Chondrocyte (in vitro differentiated cells): ENCODE measurements at regions not wholly inside any gene's neighbourhood (a gene's known extent, or its start where the extent isn't known, plus 50 kb on each side); places are given as distances from the start of the nearest gene placed in this dataset.

Experiments
- DNase-seq: peaks from one replicate; pipeline ENCODE4 v3.0.0; 2021; ENCODE audit warnings: mixed read lengths, low spot score
- H3K27ac Mint-ChIP-seq: one replicate; pipeline ENCODE4 v1.8.0; 2021; ENCODE audit warnings: mild to moderate bottlenecking, moderate library complexity, mixed read lengths; ENCODE audit not compliant: unreplicated experiment
- H3K27me3 Mint-ChIP-seq: 2 replicates; pipeline ENCODE4 v1.8.0; 2021; ENCODE audit warnings: low read depth, mixed read lengths
- H3K36me3 Mint-ChIP-seq: 2 replicates; pipeline ENCODE4 v1.8.0; 2021; ENCODE audit warnings: low read depth, mixed read lengths
- H3K4me1 Mint-ChIP-seq: 2 replicates; pipeline ENCODE4 v1.8.0; 2021; ENCODE audit warnings: low read depth, mild to moderate bottlenecking, mixed read lengths
- H3K4me3 Mint-ChIP-seq: one replicate; pipeline ENCODE4 v1.8.0; 2021; ENCODE audit warnings: mild to moderate bottlenecking, moderate library complexity, mixed read lengths; ENCODE audit not compliant: unreplicated experiment
- H3K9me3 Mint-ChIP-seq: 2 replicates; pipeline ENCODE4 v1.8.0; 2021; ENCODE audit warnings: low read depth, mixed read lengths
- CTCF ChIP-seq: fragments of 200-600 bp; sonication (generic); IDR thresholded peaks from 2 replicates; pipeline ENCODE4 v1.5.0; 2021; ENCODE audit warnings: antibody characterized with exemption, mild to moderate bottlenecking, moderate library complexity

DNA sequence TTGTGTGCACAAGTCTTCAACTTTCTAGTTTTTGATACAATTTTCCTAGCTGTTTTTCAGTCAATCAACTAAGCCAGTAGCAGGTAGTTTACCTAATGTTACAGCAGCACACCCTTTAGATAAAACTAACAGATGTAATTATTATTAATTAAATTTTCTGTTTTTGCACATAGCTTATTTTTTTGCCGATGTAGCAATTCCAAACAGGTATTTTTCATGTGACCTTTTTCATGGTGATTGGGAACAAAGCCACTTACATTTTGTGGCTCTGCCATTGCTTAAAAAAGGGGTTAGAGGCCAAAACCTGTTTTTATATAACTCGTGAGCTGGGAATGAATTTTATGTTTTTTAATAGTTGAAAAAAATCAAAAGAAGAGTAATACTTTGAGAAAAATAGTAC is 724.5 kb downstream of the FAM181B start:
- no peaks in the 10 kb centered on the region for H3K27me3 Mint-ChIP-seq
- no peak for TF ChIP-seq CTCF
- no peaks in the 10 kb centered on the region for H3K9me3 Mint-ChIP-seq
- DNase-seq = no peak
- no peak overlapping the region for H3K27ac Mint-ChIP-seq
- H3K4me3 Mint-ChIP-seq = no peak overlapping the region
- H3K4me1 Mint-ChIP-seq = peaks cover 9% of the 10 kb centered on the region
- no peaks in the 10 kb centered on the region for H3K36me3 Mint-ChIP-seq

DNA sequence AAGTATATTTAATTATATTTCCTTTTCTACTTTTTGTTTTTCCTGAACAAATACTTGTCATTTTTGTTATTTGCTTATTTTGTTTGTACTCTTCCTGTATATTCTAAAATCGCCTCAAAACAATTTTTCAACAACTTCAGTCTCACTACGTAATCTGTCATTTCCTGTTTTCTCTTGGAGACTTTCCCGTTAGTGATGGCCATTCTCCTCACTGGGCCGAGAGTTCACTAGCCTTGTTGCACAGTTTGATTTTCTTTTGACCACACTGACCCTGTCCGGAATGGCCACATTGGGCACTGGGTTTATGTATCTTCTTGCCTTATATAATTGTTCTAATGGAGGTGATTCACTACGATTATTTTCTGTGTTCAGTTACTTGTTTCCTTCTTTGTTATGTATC is 726.1 kb downstream of the FAM181B start:
- DNase-seq = no peak
- Mint-ChIP-seq H3K4me1 (peaks cover 21% of the 10 kb centered on the region), H3K4me3 (no peak overlapping the region), H3K27me3 (no peaks in the 10 kb centered on the region), H3K9me3 (no peaks in the 10 kb centered on the region), H3K27ac (no peak overlapping the region), H3K36me3 (no peaks in the 10 kb centered on the region)
- TF ChIP-seq CTCF = no peak

GRCh38 chr11:82004537-82005213 is 729.0 kb downstream of the FAM181B start:
- H3K27ac Mint-ChIP-seq = no peak overlapping the region
- no peaks in the 10 kb centered on the region for H3K9me3 Mint-ChIP-seq
- H3K4me3 Mint-ChIP-seq = no peak overlapping the region
- peaks cover 21% of the 10 kb centered on the region for H3K4me1 Mint-ChIP-seq
- no peaks in the 10 kb centered on the region for H3K36me3 Mint-ChIP-seq
- TF ChIP-seq CTCF = no peak
- DNase-seq = no peak
- no peaks in the 10 kb centered on the region for H3K27me3 Mint-ChIP-seq

DNA sequence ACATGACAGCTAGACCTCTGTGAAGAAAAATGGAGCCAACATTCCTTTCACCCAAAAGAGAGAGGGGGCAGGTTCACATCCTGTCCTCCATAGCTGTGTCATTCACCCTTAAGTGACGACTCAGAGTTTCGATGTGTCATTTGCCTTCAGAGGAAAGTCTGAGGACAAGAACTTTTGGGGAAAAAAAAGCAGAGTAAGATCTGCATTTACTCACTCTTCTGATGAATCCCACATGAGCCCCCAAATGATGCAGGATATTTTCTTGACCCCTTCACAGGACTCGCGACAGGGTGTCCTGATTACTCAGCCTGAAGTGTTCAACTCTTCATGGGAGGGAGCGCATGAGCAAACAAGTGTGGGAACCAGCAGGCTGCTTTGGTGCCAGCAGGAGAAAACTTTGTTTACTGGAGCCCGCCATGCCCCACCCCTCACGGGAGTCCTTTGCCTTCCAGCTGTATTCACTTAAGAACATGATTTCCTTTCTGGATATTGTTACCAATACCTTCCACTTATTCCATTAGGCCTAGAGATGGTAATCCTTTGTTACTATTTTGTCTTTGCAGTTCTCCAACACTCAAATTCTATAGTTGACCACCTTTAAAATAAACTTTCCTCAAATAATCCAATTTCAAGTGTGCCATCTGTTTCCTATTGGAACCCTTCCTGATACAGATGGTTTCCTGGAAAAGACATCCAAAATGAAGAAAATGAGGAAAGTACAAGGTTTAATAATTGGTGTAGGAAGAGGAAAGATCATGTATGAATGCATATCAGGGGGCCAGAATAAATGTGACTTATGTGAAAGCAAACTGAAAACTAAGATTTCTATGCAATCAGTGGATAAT is 729.8 kb downstream of the FAM181B start:
- no peak for TF ChIP-seq CTCF
- peak overlapping the region; percentile 13 for H3K27ac Mint-ChIP-seq
- H3K9me3 Mint-ChIP-seq = no peaks in the 10 kb centered on the region
- peak overlapping the region; percentile 7 for H3K4me3 Mint-ChIP-seq
- H3K36me3 Mint-ChIP-seq = no peaks in the 10 kb centered on the region
- DNase-seq = no peak
- H3K4me1 Mint-ChIP-seq = peaks cover 21% of the 10 kb centered on the region
- no peaks in the 10 kb centered on the region for H3K27me3 Mint-ChIP-seq

GRCh38 chr11:82003024-82003423 is 730.6 kb downstream of the FAM181B start:
- H3K9me3 Mint-ChIP-seq = no peaks in the 10 kb centered on the region
- no peak for TF ChIP-seq CTCF
- H3K4me3 Mint-ChIP-seq = no peak overlapping the region
- H3K36me3 Mint-ChIP-seq = no peaks in the 10 kb centered on the region
- H3K27ac Mint-ChIP-seq = no peak overlapping the region
- no peak for DNase-seq
- peaks cover 21% of the 10 kb centered on the region for H3K4me1 Mint-ChIP-seq
- no peaks in the 10 kb centered on the region for H3K27me3 Mint-ChIP-seq
